Stimulated activated CD8-positive, alpha-beta memory T cell treated with anti-CD3 and anti-CD28 coated beads, Interleukin-12 subunit alpha, Interleukin-12 subunit beta, amount 100 ng/mL, for 24 hours (primary cell): ENCODE measurements at regions not wholly inside any gene's neighbourhood (a gene's known extent, or its start where the extent isn't known, plus 50 kb on each side); places are given as distances from the start of the nearest gene placed in this dataset.

Source experiments
- DNase-seq: peaks from one replicate; pipeline ENCODE4 v3.0.0-alpha.2; 2020; ENCODE audit errors: extremely low read depth

DNA sequence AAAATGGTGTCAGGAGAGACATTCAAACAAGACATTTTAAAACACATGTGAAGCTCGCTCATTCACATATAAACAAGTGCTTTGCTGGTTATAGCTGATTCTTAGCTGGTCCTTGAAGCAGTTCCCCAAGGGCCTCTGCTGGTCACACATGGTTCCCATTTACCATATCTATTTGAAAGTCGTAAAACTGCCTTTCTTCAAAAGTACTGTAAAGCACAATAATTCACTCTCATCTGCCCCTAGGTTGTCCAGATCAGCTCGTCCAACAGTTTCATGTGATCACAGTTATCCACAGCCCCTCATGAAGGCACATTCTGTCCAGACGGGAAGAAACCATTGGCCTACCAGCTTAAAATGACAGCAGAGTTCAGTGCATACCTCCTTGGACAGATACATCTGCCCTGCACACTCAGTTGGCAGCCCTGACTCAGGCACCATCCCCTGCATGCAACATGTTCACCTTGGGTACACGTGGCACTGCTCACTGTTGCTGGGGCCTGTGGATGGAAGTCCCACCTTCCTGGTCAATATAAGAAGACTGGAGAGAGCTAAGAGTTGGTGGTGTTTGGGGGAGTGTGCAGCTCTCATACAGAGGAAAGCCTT lies 108.0 kb upstream of the HAAO start:
- no peak for DNase-seq

- no peak for DNase-seq
Measured at GRCh38 chr2:42897358-42897757, 105.0 kb upstream of the HAAO start.

GRCh38 chr2:42895791-42896135 lies 103.4 kb upstream of the HAAO start:
- no peak for DNase-seq

GRCh38 chr2:42895134-42895790 lies 102.9 kb upstream of the HAAO start:
- DNase-seq, result no peak

DNA sequence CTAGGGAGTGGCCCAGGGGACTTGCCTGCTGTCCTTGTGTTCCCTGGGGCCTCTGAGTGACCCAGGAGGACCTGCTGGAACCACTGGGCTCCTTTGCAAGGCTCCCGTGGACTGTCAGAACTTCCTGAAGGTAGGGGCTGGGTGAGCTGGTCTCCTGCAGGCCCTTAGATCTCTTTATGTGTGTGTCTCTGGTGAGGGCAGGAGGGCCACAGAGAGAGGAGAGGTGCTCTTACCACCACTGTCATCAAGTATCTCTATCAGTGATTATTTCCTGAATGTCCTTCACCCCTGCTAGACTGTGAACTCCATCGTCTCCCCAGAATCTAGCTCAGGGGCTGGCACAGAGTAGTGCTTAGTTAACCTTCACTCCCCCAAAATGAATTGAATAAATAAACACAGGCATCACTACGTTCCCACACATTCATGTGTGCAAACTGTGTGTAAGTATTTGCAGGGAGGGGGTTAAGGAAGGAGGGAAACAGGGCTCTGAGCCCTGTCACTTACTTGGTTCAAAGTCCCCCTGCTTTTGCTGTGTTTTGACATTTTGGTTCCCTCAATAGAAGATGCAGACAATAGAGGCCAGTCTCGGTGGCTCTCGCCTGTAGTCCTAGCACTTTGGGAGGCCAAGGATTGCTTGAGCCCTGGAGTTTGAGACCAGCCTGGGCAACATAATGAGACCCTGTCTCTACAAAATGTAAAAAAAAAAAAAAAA lies 100.8 kb upstream of the HAAO start:
- no peak for DNase-seq

DNA sequence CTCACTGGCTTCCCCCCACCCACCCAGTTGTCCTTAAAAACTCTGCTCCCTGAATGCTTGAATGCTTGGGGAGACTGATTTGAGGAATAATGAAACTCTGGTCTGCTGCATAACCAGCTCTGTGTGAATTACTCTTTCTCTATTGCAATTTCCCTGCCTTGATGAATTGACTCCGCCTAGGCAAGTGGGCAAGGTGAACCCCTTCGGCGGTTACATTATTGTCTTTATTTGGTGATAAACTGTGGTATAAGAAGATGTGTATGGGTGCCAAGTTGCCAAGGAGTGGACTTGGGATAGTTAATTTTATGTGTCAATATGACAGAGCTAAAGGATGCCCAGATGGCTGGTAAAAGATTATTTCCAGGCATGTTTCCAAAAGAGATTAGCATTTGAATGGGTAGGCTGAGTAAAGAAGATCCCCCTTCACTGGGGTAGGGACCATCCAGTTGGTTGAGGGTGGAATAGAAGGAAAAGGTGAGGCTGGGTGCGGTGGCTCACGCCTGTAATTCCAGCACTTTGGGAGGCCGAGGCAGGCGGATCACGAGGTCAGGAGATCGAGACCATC lies 98.5 kb upstream of the HAAO start:
- no peak for DNase-seq

DNA sequence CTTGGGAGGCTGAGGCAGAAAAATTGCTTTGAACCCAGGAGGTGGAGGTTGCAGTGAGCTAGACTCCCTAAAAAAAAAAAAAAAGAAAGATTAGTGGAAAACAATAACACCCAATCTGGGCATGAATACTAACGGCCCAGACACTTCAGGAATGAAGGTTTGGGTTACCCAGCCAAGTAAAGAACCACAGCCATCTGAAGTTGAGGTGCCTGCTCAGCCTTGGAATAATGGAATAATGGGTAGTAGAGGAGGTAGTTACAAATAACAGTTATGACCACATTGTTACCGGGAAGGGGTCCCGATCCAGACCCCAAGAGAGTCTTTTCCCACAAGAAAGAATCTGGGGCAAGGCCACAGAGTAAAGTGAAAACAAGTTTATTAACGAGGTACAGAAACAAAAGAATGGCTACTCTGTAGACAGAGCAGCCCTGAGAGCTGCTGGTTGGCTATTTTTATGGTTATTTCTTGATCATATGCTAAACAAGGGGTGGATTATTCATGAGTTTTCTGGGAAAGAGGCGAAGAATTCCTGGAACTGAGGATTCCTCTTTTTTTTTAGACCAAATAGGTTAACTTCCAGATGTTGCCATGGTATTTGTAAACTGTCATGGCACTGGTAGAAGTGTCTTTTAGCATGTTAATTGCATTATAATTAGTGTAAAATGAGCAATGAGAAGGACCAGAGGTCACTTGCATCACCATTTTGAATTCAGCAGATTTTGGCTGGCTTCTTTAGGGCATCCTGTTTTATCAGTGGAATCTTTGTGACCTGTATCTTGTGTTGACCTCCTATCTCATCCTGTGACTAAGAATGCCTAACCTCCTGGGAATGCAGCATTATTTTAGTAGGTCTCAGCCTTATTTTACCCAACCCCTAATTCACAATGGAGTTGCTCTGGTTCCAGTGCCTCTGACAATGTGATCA lies 96.2 kb upstream of the HAAO start:
- DNase-seq, result no peak

- no peak for DNase-seq
Measured at GRCh38 chr2:42886921-42887320, 94.5 kb upstream of the HAAO start.

GRCh38 chr2:42882756-42883155 lies 90.4 kb upstream of the HAAO start:
- no peak for DNase-seq

GRCh38 chr2:42881732-42882131 lies 89.3 kb upstream of the HAAO start:
- DNase-seq, result no peak

GRCh38 chr2:42880738-42881690 lies 88.6 kb upstream of the HAAO start:
- DNase-seq, result no peak

DNA sequence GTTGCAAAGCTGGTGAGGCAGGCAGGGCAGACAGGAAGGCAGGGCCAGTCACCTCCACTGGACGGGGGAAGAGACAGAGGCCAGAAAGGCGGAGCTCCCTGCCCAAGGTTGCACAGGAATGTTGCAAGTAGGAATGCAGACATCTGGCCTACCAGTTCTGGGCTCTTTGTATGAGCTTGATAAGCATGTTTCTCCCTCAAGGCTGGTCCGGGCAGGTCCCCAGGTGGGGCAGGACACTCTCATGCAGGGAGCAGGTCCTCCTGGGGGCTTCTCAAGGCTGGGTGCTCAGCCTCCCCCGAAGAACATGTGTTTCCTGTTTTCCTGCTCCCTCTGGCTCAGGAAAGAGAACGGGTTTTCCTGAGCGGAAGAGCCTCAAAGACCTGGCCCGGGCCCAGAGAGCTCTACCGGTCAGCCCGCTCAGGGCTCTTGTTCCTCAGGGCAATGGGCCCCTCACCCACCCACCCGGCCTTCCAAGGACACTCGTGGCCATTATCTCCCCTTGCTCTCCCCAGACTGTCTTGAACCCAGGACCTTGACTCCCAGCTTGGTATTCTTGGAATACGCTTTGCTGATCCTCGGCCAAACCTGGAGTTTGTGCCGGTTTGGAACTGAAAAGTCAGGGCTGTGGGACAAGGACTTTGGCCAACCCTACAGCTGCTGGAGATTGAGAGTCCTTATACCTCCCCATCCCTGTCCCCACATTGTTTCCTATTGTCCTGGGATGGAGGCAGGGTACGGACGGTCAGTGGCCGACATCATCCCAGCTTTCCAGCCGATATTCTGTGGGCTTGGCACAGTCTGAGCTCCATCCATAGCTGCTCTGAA lies 87.7 kb upstream of the HAAO start:
- no peak for DNase-seq

DNA sequence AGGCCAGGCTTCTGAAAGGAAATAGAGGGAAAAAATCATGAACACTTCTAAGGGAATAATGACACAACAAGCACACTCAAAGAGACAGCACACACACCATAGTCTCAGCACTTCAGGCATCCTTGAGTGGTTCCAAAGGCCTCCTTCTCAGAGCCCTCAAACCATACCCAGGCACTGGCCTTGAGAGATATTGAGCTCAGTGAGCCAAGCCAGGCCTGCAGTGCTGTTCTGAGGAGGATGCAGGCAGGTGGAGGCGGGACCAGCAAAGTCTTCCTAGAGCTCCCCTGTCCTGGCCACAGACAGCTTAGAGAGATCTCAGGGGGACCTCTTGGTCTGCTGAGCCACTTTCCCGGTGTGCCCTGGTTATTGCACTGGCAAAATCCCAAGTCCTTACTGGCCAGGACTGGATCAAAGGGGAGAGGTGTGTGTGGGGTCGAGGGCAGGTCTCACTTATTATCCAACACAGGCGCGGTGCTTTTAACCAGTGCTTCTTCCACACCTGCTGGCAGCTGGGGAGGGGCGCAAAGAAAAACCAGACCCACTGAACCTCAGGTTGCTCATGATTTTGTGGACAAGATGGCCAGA lies 86.8 kb upstream of the HAAO start:
- no peak for DNase-seq

DNA sequence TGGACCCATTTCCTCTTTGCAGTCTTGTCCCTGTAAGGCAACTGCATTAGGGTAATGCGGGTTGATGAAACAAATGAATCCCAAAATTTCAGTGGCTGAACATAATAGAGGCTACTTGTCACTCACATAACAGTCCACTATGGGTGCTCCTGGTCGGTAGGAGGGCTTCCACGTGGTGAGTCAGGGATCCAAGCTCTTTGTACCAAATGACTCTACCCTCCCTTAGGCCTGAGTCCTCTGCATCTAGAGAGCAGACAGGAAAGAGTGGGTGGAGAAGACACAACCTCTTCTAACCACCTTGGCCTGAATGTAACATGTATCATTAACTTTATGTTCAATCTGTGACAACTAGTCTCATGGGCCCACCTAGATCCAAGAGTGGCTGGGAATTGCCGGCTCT lies 86.2 kb upstream of the HAAO start:
- DNase-seq, result no peak

- DNase-seq, result no peak
Measured at GRCh38 chr2:42877936-42878335, 85.6 kb upstream of the HAAO start.

DNA sequence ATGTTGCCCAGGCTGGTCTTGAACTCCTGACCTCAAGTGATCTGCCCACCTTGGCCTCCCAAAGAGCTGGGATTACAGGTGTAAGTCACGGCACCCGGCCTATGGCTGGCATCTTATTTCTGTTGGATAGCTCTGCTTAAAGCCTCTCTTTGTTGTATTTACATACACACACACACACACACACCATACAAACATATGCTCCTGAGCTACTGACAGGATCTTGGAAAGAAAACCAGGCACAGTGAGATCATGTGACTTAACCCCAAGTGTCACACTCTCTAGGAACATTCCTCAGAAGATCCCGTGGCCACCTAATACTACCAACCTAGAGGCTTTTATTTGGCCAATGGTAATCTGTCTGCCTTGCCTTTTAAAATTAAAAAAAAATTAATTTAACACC lies 85.1 kb upstream of the HAAO start:
- DNase-seq, result no peak

DNA sequence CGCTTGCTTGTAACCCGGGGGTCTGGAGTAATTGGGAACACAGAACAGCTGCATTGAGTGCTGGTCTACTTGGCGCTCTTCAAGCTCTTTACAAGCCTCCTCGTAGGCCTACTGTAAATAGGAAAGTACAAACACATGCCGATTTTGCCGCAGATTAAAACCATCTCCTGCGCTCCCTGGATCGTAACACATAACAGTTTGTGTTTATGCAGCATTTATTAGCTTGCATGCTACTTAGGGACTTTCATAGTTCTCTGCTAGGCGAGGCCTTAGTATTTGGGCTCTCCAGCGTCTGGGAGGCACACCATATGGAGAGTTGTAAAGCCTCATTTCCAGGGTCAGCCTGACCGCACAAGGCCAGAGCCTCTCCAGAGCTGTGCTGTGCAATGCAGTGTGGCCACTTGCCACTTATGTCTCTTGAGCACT lies 84.0 kb upstream of the HAAO start:
- DNase-seq, result no peak

DNA sequence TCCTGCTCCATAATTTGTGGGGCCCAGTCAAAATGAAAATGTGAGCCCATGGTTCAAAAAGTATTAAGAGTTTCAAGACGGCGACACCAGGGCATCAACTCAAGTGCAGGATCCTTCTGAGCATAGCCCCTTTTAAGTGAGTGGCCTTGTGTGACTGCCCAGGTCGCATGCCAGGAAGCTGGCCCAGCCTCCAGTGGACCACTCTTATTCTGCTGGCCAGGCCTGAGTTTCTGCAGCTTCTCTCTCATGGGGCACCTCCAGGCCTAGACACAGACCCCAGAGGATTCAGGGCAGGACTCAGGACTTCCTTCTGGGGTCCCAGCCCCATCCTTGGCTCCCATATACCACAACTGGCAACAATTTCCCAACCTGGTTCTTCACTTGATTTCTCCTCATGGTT lies 83.5 kb upstream of the HAAO start:
- no peak for DNase-seq

GRCh38 chr2:42874949-42875801 lies 82.8 kb upstream of the HAAO start:
- DNase-seq, result no peak
